Spleen (tissue), 7 donors: ENCODE measurements at regions not wholly inside any gene's neighbourhood (a gene's known extent, or its start where the extent isn't known, plus 50 kb on each side); places are given as distances from the start of the nearest gene placed in this dataset.

Experiments
- POLR2A ChIP-seq, 3 donors: fragments of 450-650 bp; IDR thresholded peaks; one replicate each; pipeline ENCODE4 v1.5.1; 2017; ENCODE audit warnings: antibody characterized with exemption in 3 of 3, mild to moderate bottlenecking in 1 of 3
- POLR2AphosphoS5 ChIP-seq, 3 donors: sonication (generic); formaldehyde crosslinking; IDR thresholded peaks; one replicate each; pipeline ENCODE4 v1.5.1; 2017; ENCODE audit warnings: antibody characterized with exemption in 3 of 3
- TF ChIP-seq, protein P1 (sequence below), 11 experiments: fragments of 200-600 bp in 7 of 11; fragments of 450-650 bp in 4 of 11; sonication (generic) in 4 of 11; IDR thresholded peaks in 8 of 11; conservative IDR thresholded peaks in 3 of 11; 1 replicate in 7 of 11; 2 replicates in 4 of 11; pipeline versions ENCODE4 v1.4.0 to v1.8.0; 2016 to 2021; ENCODE audit warnings: antibody characterized with exemption in 11 of 11, inconsistent platforms in 4 of 11, mild to moderate bottlenecking in 1 of 11
- donor health status: DM: no; HTN: no; CAD: no; lungs with moderate emphysema.
- donor health status: DM: no; HTN: no; CAD: no.
- donor health status: DM: no; HTN: no; CAD: no.

DNA sequence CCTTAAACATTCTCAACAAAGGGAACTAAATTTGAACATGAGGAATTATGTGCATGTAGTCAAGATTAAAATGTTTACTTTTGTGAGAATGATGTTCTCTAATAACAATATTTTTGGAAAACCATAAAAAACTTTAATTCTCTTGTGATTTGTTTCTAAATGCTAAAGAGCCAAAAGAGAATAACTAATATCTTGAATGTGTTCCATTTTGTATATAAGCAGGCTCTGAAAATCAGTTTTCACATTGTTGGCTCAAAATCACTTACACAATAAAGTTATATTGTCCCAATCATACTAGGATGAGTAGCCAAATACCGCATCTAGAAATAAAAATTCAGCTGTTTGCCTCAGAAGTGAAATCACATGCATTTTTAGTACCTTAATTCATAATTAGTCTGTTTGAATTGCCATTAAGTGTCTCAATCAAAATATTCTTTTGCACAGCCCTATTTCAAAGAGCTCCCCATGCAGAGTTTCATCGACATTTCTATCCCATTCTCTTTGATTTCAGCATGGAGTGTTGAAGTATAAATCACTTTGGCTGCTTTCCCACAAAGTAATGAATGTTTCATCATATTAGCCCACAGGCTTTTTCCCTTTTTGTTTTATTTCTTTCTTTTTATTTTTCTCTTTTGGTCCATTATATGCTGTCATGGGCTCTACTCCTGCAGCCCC lies 420.3 kb upstream of the POM121L12 start:
- TF ChIP-seq POLR2AphosphoS5 (IDR thresholded peaks at IDR 0.05) = no peak
- TF ChIP-seq, protein P1, sequence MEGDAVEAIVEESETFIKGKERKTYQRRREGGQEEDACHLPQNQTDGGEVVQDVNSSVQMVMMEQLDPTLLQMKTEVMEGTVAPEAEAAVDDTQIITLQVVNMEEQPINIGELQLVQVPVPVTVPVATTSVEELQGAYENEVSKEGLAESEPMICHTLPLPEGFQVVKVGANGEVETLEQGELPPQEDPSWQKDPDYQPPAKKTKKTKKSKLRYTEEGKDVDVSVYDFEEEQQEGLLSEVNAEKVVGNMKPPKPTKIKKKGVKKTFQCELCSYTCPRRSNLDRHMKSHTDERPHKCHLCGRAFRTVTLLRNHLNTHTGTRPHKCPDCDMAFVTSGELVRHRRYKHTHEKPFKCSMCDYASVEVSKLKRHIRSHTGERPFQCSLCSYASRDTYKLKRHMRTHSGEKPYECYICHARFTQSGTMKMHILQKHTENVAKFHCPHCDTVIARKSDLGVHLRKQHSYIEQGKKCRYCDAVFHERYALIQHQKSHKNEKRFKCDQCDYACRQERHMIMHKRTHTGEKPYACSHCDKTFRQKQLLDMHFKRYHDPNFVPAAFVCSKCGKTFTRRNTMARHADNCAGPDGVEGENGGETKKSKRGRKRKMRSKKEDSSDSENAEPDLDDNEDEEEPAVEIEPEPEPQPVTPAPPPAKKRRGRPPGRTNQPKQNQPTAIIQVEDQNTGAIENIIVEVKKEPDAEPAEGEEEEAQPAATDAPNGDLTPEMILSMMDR (IDR thresholded peaks at IDR 0.05 in 8 of 11, conservative IDR thresholded peaks at IDR 0.05 in 3 of 11) = no peak
- no peak for TF ChIP-seq POLR2A (IDR thresholded peaks at IDR 0.05)
